CD1c-positive myeloid dendritic cell (primary cell): ENCODE measurements at regions not wholly inside any gene's neighbourhood (a gene's known extent, or its start where the extent isn't known, plus 50 kb on each side); places are given as distances from the start of the nearest gene placed in this dataset.
A peak's percentile ranks its signal among the peaks of the same experiment; 100 is the strongest.

Source experiments
- DNase-seq: peaks from one replicate; pipeline ENCODE4 v3.0.0-alpha.2; 2016; ENCODE audit errors: extremely low spot score

- DNase-seq: no peak
These were observed 52.3 kb upstream of the PIP4K2A start for GRCh38 chr10:22766693-22767092.

GRCh38 chr10:22765660-22766547 is 51.5 kb upstream of the PIP4K2A start:
- DNase-seq: peak; percentile 81

- DNase-seq: no peak
These were observed 50.3 kb upstream of the PIP4K2A start for GRCh38 chr10:22764639-22765038.
